Kidney epithelial cell (primary cell): ENCODE measurements at regions not wholly inside any gene's neighbourhood (a gene's known extent, or its start where the extent isn't known, plus 50 kb on each side); places are given as distances from the start of the nearest gene placed in this dataset.

ENCODE experiments used
- DNase-seq: peaks from one replicate; pipeline ENCODE4 v3.0.0-alpha.2; 2010; ENCODE audit warnings: low read depth
- H3K27me3 ChIP-seq: 2 replicates; pipeline ENCODE4 v1.6.0; 2011; ENCODE audit warnings: low read length; ENCODE audit not compliant: control insufficient read depth, insufficient read depth
- H3K36me3 ChIP-seq: 2 replicates; pipeline ENCODE4 v1.5.1; 2011; ENCODE audit warnings: low read length; ENCODE audit not compliant: control insufficient read depth, insufficient read depth
- H3K4me3 ChIP-seq: 2 replicates; pipeline ENCODE4 v1.5.1; 2011; ENCODE audit warnings: low read depth, mild to moderate bottlenecking, control low read depth, low read length
- TF ChIP-seq, protein P1 (sequence below): IDR thresholded peaks from 2 replicates; pipeline ENCODE4 v1.5.1; 2011; ENCODE audit warnings: mild to moderate bottlenecking, moderate library complexity, low read length, control low read depth, inconsistent platforms; ENCODE audit not compliant: insufficient read depth, poor library complexity, severe bottlenecking

DNA sequence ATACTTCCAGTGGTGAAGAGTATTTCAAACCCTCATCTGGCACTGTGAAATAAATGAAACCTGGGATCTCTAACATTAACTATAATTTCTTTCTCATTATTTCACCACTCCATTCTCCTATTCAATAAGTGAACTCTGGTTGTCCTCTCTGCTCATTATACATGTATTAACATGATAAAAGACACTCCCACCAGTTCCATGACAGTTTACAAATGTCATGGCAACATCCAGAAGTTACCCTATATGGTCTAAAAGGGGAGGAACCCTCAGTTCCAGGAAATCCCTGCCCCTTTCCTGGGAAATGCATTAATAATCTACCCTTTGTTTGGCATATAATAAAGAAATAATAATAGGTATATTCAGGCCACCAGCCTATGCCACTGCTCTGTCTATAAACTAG lies 62.7 kb upstream of the BRINP3 start:
- Histone ChIP-seq H3K27me3 (no peaks in the 10 kb centered on the region), H3K36me3 (no peaks in the 10 kb centered on the region), H3K4me3 (no peak overlapping the region)
- no peak for DNase-seq
- TF ChIP-seq, protein P1, sequence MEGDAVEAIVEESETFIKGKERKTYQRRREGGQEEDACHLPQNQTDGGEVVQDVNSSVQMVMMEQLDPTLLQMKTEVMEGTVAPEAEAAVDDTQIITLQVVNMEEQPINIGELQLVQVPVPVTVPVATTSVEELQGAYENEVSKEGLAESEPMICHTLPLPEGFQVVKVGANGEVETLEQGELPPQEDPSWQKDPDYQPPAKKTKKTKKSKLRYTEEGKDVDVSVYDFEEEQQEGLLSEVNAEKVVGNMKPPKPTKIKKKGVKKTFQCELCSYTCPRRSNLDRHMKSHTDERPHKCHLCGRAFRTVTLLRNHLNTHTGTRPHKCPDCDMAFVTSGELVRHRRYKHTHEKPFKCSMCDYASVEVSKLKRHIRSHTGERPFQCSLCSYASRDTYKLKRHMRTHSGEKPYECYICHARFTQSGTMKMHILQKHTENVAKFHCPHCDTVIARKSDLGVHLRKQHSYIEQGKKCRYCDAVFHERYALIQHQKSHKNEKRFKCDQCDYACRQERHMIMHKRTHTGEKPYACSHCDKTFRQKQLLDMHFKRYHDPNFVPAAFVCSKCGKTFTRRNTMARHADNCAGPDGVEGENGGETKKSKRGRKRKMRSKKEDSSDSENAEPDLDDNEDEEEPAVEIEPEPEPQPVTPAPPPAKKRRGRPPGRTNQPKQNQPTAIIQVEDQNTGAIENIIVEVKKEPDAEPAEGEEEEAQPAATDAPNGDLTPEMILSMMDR: no peak

DNA sequence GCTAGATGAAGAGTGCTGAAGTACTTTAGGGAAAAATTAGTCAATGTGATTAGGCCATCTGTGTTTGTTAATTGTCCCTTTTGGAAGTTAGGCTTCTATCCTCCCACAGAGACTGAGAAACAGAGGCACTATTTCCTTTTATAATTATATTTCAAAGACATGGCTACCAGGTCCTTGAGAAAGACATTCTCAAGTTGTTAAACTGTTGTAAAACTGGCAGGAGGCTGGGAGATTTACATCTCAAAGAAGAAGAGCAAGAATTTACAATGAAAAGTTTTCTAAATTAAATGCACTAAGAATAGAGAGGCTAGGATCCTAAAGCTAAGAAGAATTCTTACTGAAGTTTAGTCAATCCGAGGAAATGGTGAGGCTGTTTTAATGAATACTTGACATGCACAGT lies 74.0 kb upstream of the BRINP3 start:
- H3K4me3 ChIP-seq: no peak overlapping the region
- TF ChIP-seq, protein P1: no peak
- no peak for DNase-seq

DNA sequence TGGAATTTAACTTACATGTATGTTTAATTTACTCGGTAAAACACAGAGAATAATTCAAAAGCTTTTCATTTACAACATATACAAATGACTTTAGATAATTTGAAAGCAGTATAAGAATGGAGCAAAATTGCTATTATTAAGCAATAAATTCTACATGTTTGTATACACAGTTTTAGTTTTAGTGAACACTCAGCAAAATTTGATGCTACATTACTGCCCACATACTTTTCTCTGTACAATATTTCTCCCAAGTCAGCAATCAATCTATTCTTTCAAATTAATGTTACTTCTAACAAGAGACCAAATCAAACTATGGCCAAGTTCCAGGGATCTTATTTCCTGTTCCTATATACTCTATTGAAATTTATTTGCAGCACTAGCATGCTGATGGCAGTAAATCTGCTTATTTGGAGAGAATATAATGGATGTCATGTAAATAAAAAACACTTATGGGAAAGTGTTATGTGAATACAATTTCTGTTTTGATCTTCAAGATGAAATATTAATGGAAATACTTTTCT lies 82.6 kb upstream of the BRINP3 start:
- no peak for DNase-seq
- TF ChIP-seq, protein P1: no peak
- no peaks in the 10 kb centered on the region for H3K27me3 ChIP-seq
- H3K4me3 ChIP-seq: no peak overlapping the region
- H3K36me3 ChIP-seq: no peaks in the 10 kb centered on the region

More for the DNA sequence above, 74.0 kb upstream of the BRINP3 start:
- no peaks in the 10 kb centered on the region for H3K36me3 ChIP-seq
- no peaks in the 10 kb centered on the region for H3K27me3 ChIP-seq

DNA sequence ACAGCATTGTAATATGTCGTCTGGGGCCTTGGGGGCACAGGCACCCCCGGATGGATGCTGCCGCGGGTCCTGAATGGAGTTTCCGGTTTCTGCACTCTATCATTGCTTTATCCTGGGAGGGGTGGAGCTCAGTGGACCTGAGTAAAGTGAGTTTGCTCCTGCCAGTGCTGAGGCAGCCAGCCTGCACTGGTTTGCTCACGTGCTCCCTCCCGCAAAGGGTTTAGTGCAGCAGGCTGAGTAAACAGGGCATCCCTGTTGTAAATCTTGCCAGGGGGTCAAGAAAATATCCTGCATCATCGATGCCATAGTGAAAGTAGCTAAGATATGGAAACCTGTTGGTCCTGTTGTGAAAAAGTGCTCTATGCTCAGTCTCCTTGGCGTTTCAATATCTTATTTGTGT lies 85.6 kb upstream of the BRINP3 start:
- DNase-seq: no peak
- no peaks in the 10 kb centered on the region for H3K27me3 ChIP-seq
- no peaks in the 10 kb centered on the region for H3K36me3 ChIP-seq
- TF ChIP-seq, protein P1: no peak
- H3K4me3 ChIP-seq: no peak overlapping the region

DNA sequence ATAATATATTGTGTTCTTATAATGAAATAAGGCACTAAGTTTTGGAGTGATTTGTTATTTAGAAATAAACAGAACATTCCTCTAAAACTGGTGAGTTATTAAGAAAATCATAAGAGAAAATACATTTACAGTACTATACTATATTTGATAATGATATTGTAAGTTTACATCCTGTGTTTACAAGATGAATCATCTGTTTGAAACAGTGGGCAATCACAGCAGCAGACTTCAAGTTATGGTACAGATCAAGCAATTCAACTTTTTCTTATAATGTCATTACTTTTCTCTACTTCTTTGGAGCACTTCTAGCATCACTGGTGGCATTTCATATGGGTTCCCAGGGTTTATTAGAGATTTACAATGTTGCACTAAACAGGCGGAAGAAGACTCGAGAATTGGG lies 86.5 kb upstream of the BRINP3 start:
- H3K27me3 ChIP-seq: no peaks in the 10 kb centered on the region
- H3K4me3 ChIP-seq: no peak overlapping the region
- H3K36me3 ChIP-seq: no peaks in the 10 kb centered on the region
- TF ChIP-seq, protein P1: no peak
- no peak for DNase-seq

DNA sequence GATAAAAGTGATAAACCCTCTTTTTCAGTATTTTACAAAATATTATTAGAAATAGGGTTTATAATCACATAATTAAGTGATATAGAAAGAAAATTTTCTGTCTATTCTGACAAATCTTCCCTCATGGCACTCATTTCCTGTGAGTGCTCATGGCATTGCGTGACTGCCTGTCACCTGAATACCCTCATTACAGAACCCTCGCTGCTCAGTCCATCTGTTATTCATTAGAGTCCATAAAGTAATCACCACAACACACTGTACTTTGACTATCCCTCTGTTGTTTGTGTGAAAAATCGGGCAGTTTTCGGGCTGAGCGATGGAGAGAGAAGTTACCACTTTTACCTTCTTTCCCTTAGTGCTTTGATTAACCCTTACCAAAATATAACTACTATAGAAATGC lies 100.4 kb upstream of the BRINP3 start:
- TF ChIP-seq, protein P1: no peak
- DNase-seq: no peak
- Histone ChIP-seq H3K4me3 (no peak overlapping the region), H3K36me3 (no peaks in the 10 kb centered on the region), H3K27me3 (no peaks in the 10 kb centered on the region)
